Coronary artery (tissue), 2 donors: ENCODE measurements at regions not wholly inside any gene's neighbourhood (a gene's known extent, or its start where the extent isn't known, plus 50 kb on each side); places are given as distances from the start of the nearest gene placed in this dataset.

Source experiments
- DNase-seq: peaks from one replicate; pipeline ENCODE4 v3.0.0-alpha.2; 2017; ENCODE audit warnings: low spot score
- H3K27ac ChIP-seq, 2 donors: fragments of 200-600 bp; sonication (generic); one replicate each; pipeline ENCODE4 v1.5.1; 2016 to 2019
- H3K4me3 ChIP-seq: fragments of 200-600 bp; sonication (generic); 2 replicates; pipeline ENCODE4 v1.5.1; 2016; ENCODE audit warnings: mild to moderate bottlenecking, moderate library complexity
- CTCF ChIP-seq: fragments of 200-600 bp; sonication (generic); IDR thresholded peaks from one replicate; pipeline ENCODE4 v1.5.1; 2019; ENCODE audit warnings: antibody characterized with exemption

GRCh38 chr4:19693936-19694570 is 557.7 kb upstream of the SLIT2 start:
- no peak for TF ChIP-seq CTCF
- no peak overlapping the region for H3K4me3 ChIP-seq
- no peak for DNase-seq
- H3K27ac ChIP-seq: peak overlapping the region in 1 of 2 donors; percentile 52

DNA sequence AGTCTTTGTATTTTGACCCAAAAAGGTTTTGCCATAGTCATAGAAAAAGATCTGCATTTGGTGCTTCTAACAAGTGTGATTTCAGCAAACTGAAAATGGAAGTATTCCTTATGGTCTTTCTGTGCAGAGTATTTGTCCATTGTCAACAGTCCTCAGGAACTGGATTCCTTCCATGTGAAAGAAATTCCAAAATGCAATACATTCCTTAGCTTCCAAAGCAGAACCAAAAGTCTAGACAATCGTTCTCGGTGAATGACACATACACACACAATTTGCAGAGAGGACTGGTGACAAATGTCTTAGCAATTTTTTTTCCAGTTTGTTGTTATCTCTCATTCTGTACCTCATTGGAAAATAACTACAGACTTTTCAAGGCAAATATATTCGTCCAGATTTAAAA is 562.2 kb upstream of the SLIT2 start:
- Histone ChIP-seq H3K27ac (no peak overlapping the region), H3K4me3 (no peak overlapping the region)
- TF ChIP-seq CTCF: no peak
- no peak for DNase-seq

DNA sequence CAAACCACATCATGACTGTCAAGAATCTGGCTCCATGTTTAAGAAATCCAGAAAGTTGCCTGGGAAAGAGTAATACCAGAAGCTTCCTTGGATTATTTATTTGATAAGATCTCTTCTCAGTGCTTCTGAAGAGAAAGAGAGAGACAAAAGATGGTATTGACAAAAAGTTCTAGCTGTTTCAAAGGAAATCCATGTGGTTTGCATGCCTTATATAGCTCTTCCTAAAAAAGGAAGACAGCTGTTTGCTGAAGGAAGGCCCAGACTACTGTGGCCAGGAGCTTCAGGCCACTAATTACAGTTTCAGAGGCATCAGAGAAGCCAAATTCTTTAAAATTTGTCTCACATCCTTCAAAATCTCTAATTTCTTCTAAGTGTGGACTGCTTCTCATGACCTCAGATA is 565.2 kb upstream of the SLIT2 start:
- H3K27ac ChIP-seq: no peak overlapping the region
- H3K4me3 ChIP-seq: no peak overlapping the region
- no peak for TF ChIP-seq CTCF
- no peak for DNase-seq

- no peak overlapping the region for H3K27ac ChIP-seq
- TF ChIP-seq CTCF: no peak
- no peak for DNase-seq
- H3K4me3 ChIP-seq: no peak overlapping the region
Observed at GRCh38 chr4:19684084-19684483, 567.6 kb upstream of the SLIT2 start.

DNA sequence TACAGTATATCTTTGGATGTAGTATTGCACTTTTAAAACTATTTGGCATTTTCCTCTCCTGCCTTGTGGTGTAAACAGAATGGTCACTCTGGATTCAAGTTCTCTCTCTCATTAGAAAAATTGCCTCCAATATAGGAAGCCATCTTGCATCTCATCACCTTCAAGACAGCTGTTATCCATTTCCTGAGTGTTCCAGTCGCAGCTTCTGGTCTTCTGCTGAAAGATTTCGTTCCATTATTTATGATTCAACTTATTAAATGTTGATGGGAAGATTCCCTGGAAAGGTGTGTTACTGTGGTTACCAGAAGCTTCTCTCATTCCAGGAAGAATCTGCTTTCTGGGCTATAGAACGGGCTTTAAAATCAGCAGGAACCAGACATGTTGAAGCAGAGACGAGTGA is 568.3 kb upstream of the SLIT2 start:
- no peak overlapping the region for H3K27ac ChIP-seq
- H3K4me3 ChIP-seq: no peak overlapping the region
- no peak for DNase-seq
- TF ChIP-seq CTCF: no peak

GRCh38 chr4:19677211-19677610 is 574.5 kb upstream of the SLIT2 start:
- TF ChIP-seq CTCF: no peak
- H3K4me3 ChIP-seq: no peak overlapping the region

GRCh38 chr4:19675172-19675811 is 576.4 kb upstream of the SLIT2 start:
- Histone ChIP-seq H3K4me3 (no peak overlapping the region), H3K27ac (no peak overlapping the region)
- no peak for TF ChIP-seq CTCF
- DNase-seq: no peak

More at GRCh38 chr4:19677211-19677610, 574.5 kb upstream of the SLIT2 start:
- DNase-seq: no peak
- H3K27ac ChIP-seq: no peak overlapping the region
